HG03520 (cell line): ENCODE measurements at regions not wholly inside any gene's neighbourhood (a gene's known extent, or its start where the extent isn't known, plus 50 kb on each side); places are given as distances from the start of the nearest gene placed in this dataset.
"Not testable (repeated sequence)": the region's sequence is repeated elsewhere in the genome, so short reads cannot be mapped to it uniquely, and the experiment has no call there.

Experiments
- ATAC-seq: cut with Tn5 transposase; IDR thresholded peaks from one replicate; pipeline ENCODE4 v1.9.1; 2021; ENCODE audit warnings: mild to moderate bottlenecking, moderate library complexity; ENCODE audit not compliant: unreplicated experiment

GRCh38 chr2:200100027-200100426, 144.6 kb downstream of the MAIP1 start:
- no peak for ATAC-seq

GRCh38 chr2:200101922-200102321, 146.5 kb downstream of the MAIP1 start:
- no peak for ATAC-seq

GRCh38 chr2:200102971-200103370, 147.6 kb downstream of the MAIP1 start:
- no peak for ATAC-seq

GRCh38 chr2:200104015-200104414, 148.6 kb downstream of the MAIP1 start:
- no peak for ATAC-seq

- ATAC-seq: no peak
These were observed 152.3 kb downstream of the MAIP1 start for GRCh38 chr2:200107514-200108217.

- no peak for ATAC-seq
These were observed 154.0 kb downstream of the MAIP1 start for GRCh38 chr2:200109421-200109820.

- ATAC-seq: no peak
These were observed 155.0 kb downstream of the MAIP1 start for GRCh38 chr2:200110381-200110780.

GRCh38 chr2:200113016-200113799, 157.8 kb downstream of the MAIP1 start:
- ATAC-seq: not testable (repeated sequence)

- ATAC-seq: no peak
These were observed 163.9 kb downstream of the MAIP1 start for GRCh38 chr2:200119236-200119635.

GRCh38 chr2:200121931-200122330, 166.5 kb downstream of the MAIP1 start:
- no peak for ATAC-seq

- ATAC-seq: no peak
These were observed 167.3 kb downstream of the MAIP1 start for GRCh38 chr2:200122683-200123082.

GRCh38 chr2:200124665-200125368, 169.4 kb downstream of the MAIP1 start:
- ATAC-seq: not testable (repeated sequence)

GRCh38 chr2:200125444-200126284, 170.3 kb downstream of the MAIP1 start:
- ATAC-seq: no peak

GRCh38 chr2:200126285-200126670, 170.9 kb downstream of the MAIP1 start:
- not testable (repeated sequence) for ATAC-seq

- ATAC-seq: not testable (repeated sequence)
These were observed 171.3 kb downstream of the MAIP1 start for GRCh38 chr2:200126680-200127079.

- no peak for ATAC-seq
These were observed 172.5 kb downstream of the MAIP1 start for GRCh38 chr2:200127848-200128247.

GRCh38 chr2:200128296-200128695, 172.9 kb downstream of the MAIP1 start:
- ATAC-seq: no peak

- ATAC-seq: no peak
These were observed 174.5 kb downstream of the MAIP1 start for GRCh38 chr2:200129721-200130462.

GRCh38 chr2:200130762-200131166, 175.4 kb downstream of the MAIP1 start:
- no peak for ATAC-seq

- no peak for ATAC-seq
These were observed 175.2 kb upstream of the SPATS2L start for GRCh38 chr2:200131307-200131706.
